Dendritic cell treated with granulocyte-macrophage colony-stimulating factor and Interleukin-4, amounts not matched to agents 40 ng/mL and 50 ng/mL, for 4 days (primary cell): ENCODE measurements at regions not wholly inside any gene's neighbourhood (a gene's known extent, or its start where the extent isn't known, plus 50 kb on each side); places are given as distances from the start of the nearest gene placed in this dataset.
"Not testable (repeated sequence)": the region's sequence is repeated elsewhere in the genome, so short reads cannot be mapped to it uniquely, and the experiment has no call there.

Experiments
- H3K27ac Mint-ChIP-seq: one replicate; pipeline ENCODE4 v1.8.0; 2022; ENCODE audit warnings: mild to moderate bottlenecking, mixed read lengths
- H3K27me3 Mint-ChIP-seq: one replicate; pipeline ENCODE4 v1.8.0; 2022; ENCODE audit warnings: mild to moderate bottlenecking, mixed read lengths
- H3K36me3 Mint-ChIP-seq: one replicate; pipeline ENCODE4 v1.8.0; 2022; ENCODE audit warnings: low read depth, mixed read lengths
- H3K4me1 Mint-ChIP-seq: one replicate; pipeline ENCODE4 v1.8.0; 2022; ENCODE audit warnings: low read depth, mixed read lengths
- H3K4me3 Mint-ChIP-seq: one replicate; pipeline ENCODE4 v1.8.0; 2022; ENCODE audit warnings: mild to moderate bottlenecking, moderate library complexity, mixed read lengths
- H3K9me3 Mint-ChIP-seq: one replicate; pipeline ENCODE4 v1.8.0; 2022; ENCODE audit warnings: mixed read lengths
- intact Hi-C: fragments of 100-400 bp; cut with micrococcal nuclease; formaldehyde crosslinking; loops from one replicate; pipeline ENCODE4 v1.15.0; 2022

DNA sequence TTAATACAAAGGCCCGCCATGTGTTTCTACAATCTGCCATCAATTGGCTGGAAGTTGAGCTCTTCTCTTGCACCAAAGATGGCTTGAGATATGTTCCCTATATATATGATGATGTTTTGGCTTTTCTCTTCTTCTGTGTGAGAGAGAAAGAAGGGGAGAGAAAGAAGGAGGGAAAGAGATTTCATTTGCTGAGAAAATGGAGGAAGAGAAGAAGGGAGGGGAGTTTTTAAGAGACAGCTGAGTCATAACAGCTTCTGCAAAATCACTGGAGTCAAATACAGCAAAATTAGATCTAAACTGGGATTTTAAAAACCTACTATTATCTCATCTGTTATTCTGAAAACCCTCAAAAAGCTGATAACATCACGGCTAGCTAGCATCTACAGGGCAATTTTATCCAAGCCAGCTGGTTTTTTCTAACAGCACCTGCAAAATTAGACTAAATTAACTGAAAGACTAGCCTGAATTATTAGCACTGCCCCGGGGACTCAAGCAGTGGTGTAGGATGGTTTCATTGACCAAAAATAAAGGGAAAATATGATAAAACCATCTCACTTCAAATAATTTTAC, 647.6 kb upstream of the ACTRT1 start:
- no peak overlapping the region for H3K4me3 Mint-ChIP-seq
- H3K9me3 Mint-ChIP-seq, result no peaks in the 10 kb centered on the region
- H3K4me1 Mint-ChIP-seq, result no peaks in the 10 kb centered on the region
- intact Hi-C loops, result no loop called here
- H3K36me3 Mint-ChIP-seq, result no peaks in the 10 kb centered on the region
- no peak overlapping the region for H3K27ac Mint-ChIP-seq
- H3K27me3 Mint-ChIP-seq, result no peaks in the 10 kb centered on the region

DNA sequence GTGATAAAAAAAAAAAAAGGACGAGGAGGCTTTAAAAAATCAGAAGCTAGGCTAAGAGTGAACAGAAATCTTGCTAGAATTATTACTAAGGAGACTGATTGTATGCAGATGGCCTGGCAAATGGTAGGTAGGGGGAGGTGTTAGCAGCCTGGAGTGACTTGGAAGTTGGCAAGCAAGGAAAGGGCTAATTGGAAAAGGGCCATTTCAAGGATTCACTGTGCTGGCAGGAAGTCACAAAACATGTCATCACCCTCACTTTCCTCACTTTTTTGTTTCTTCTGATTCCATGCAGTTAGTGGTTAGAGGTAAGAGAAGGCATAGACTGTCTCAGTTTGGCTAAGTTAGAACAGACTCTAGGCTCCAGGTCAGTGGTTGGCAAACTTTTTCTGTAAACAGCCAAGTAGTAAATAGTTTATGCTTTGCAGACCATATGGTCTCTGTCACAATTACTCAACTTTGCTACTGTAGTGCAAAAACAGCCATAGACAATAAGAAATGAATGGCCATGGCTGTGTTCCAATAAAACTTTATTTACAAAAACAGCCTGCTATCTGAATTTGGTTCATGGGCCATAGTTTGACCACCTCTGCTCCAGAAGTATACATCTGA, 646.5 kb upstream of the ACTRT1 start:
- no peak overlapping the region for H3K4me3 Mint-ChIP-seq
- no peaks in the 10 kb centered on the region for H3K27me3 Mint-ChIP-seq
- no peaks in the 10 kb centered on the region for H3K36me3 Mint-ChIP-seq
- H3K27ac Mint-ChIP-seq, result no peak overlapping the region
- intact Hi-C loops, result no loop called here
- no peaks in the 10 kb centered on the region for H3K9me3 Mint-ChIP-seq
- H3K4me1 Mint-ChIP-seq, result no peaks in the 10 kb centered on the region

DNA sequence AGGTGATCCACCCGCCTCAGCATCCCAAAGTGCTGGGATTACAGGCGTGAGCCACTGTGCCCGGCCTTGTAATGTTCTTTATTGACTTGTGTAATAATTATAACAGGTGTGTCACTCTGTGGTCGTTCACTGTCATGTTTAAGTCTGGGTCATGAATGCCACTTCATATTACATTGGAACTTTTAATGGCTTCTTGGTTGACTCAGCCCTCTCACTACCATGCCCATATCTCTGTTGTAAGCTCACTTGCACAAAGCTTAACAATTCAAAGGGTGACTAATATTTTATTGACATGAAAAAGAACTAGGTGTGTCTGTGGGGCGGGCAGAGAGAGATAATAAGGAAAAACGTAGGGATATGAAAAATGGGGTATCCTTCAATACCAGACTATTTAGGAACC, 639.7 kb upstream of the ACTRT1 start:
- H3K9me3 Mint-ChIP-seq, result no peaks in the 10 kb centered on the region
- intact Hi-C loops, result no loop called here
- H3K4me1 Mint-ChIP-seq, result no peaks in the 10 kb centered on the region
- no peaks in the 10 kb centered on the region for H3K27me3 Mint-ChIP-seq
- no peaks in the 10 kb centered on the region for H3K36me3 Mint-ChIP-seq
- no peak overlapping the region for H3K4me3 Mint-ChIP-seq
- no peak overlapping the region for H3K27ac Mint-ChIP-seq

DNA sequence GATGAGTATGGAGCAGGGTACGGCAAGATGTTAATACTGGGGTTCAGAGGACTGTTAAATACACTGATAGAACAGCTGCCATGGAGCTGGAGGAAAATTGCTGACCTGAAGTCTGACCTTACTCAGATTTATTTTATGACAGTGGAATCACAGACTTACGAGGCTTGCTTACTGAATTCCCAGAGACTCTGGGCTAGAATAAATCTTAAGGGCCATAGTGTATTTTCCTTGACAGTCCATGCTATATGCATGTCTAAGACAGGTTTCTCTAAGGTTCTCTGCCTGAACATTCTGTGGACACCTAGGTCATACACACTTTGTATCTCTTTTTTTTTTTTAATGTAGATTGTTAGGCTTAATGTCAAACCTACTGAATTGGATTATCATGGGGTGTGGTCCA, 633.2 kb upstream of the ACTRT1 start:
- no peaks in the 10 kb centered on the region for H3K27me3 Mint-ChIP-seq

DNA sequence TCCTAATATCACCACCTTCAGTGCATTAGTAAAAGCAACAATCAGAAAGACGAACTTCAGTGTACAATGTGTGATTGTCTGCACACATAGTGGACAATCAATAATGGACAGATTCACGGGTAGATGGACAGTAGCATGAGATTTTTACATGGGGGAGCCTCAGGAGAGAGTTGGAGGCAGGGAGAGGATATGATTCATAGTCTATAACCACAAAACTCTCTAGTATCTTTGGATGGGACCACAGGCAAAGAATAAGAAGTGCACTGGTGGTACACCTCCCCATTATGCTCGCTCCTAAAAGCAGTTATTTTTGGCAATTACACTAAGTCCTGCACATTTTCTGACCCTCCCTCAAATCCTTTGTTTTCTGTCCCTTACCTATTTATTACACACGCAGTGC, 624.4 kb upstream of the ACTRT1 start:
- H3K36me3 Mint-ChIP-seq, result no peaks in the 10 kb centered on the region
- H3K27me3 Mint-ChIP-seq, result no peaks in the 10 kb centered on the region
- peaks cover 8% of the 10 kb centered on the region for H3K9me3 Mint-ChIP-seq
- H3K4me3 Mint-ChIP-seq, result no peak overlapping the region
- no peaks in the 10 kb centered on the region for H3K4me1 Mint-ChIP-seq
- intact Hi-C loops, result no loop called here
- no peak overlapping the region for H3K27ac Mint-ChIP-seq

More for the DNA sequence above, 633.2 kb upstream of the ACTRT1 start:
- H3K27ac Mint-ChIP-seq, result no peak overlapping the region
- no peak overlapping the region for H3K4me3 Mint-ChIP-seq
- H3K4me1 Mint-ChIP-seq, result no peaks in the 10 kb centered on the region
- no peaks in the 10 kb centered on the region for H3K9me3 Mint-ChIP-seq
- intact Hi-C loops, result no loop called here
- H3K36me3 Mint-ChIP-seq, result no peaks in the 10 kb centered on the region

DNA sequence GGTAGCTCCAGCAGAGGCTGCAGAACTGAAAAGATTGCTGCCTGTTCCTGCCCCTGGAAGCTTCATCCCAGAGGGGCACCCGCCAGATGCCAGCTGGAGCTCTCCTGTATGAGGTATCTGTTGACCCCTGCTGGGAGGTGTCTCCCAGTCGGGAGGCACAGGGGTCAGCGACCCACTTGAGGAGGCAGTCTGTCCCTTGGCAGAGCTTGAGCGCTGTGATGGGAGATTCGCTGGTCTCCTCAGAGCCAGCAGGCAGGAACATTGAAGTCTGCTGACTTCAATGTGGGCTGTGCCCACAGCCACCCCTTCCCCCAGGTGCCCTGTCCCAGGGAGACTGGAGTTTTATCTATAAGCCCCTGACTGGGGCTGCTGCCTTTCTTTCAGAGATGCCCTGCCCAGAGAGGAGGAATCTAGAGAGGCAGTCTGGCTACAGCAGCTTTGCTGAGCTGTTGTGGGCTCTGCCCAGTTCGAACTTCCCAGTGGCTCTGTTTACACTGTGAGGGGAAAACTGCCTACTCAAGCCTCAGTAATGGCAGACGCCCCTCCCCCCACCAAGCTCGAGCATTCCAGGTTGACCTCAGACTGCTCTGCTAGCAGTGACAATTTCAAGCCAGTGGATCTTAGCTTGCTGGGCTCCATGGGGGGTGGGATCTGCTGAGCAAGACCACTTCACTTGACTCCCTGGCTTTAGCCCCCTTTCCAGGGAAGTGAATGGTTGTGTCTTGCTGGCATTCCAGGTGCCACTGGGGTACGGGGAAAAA, 622.3 kb upstream of the ACTRT1 start:
- H3K27ac Mint-ChIP-seq, H3K4me1 Mint-ChIP-seq, H3K27me3 Mint-ChIP-seq, H3K36me3 Mint-ChIP-seq, H3K9me3 Mint-ChIP-seq, H3K4me3 Mint-ChIP-seq, intact Hi-C loops: not testable (repeated sequence)

DNA sequence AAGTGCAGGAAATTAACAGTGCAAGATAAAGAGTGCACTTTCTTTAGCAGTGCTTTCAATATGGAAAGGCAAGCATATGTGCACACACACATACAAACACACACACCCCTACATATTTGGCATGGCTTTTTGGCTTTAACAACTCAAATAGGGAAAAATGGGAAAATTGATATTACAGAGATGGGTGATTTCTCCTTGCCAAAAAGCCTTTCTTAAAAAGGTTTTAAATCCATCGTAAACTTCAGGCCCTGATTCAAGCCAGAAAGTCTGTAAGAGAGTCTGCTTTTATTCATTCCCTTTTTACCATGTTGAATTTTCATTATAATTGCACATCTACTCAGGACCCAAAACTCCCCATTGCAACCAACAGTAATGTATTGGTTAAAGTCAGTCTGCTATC, 612.0 kb upstream of the ACTRT1 start:
- Mint-ChIP-seq H3K4me3 (no peak overlapping the region), H3K9me3 (peaks cover 8% of the 10 kb centered on the region), H3K27me3 (no peaks in the 10 kb centered on the region), H3K27ac (no peak overlapping the region), H3K36me3 (no peaks in the 10 kb centered on the region), H3K4me1 (no peaks in the 10 kb centered on the region)
- intact Hi-C loops, result no loop called here

DNA sequence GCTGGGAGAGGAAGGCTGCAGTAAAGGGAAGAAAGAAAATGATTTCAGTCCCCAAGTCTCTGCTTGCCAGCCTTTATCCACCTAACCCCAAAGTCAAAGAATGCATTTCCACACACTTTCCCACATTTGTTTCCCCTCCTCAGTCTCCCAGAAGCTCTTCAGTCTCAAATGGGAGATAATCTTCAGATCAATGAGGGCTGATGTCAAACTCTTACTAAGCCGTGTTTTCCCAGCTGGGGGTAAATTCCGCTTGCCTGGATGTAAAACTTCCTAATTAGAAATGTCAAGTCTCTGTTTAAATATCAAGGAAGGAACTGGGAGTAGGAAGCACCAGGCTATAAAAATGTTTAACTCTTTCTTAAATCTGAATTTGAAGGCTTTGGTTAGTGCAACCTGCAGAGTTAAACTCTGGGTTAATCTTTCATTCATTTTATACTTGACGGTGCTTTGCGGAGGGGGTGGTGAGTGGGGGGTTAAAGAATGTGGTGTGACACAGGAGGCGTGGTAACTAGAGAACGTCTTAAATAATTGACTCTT, 601.4 kb upstream of the ACTRT1 start:
- Mint-ChIP-seq H3K4me3 (no peak overlapping the region), H3K36me3 (no peaks in the 10 kb centered on the region), H3K4me1 (no peaks in the 10 kb centered on the region), H3K27me3 (no peaks in the 10 kb centered on the region), H3K9me3 (peaks cover 13% of the 10 kb centered on the region), H3K27ac (no peak overlapping the region)
- intact Hi-C loops, result no loop called here

DNA sequence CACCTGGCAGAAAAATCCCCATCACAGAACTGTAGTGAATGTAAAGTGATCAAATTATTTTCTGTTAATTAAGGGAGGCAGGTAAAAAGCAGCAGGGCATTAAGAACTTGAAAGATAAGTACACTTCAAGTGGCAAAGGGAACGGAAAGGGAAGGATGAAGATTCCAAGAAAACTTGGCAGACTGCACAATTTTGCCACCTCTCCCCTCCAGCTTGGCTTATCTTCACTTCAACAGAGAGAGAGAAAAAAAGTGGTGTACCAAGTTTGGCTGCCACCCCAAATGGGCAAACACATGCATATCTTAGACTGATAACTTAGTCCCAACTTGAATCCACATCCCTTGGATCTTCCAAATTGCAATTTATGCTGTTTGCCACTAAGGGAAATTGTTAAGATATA, 598.1 kb upstream of the ACTRT1 start:
- H3K27me3 Mint-ChIP-seq, result no peaks in the 10 kb centered on the region
- no peak overlapping the region for H3K4me3 Mint-ChIP-seq
- no peaks in the 10 kb centered on the region for H3K4me1 Mint-ChIP-seq
- intact Hi-C loops, result no loop called here
- H3K36me3 Mint-ChIP-seq, result no peaks in the 10 kb centered on the region
- H3K9me3 Mint-ChIP-seq, result no peaks in the 10 kb centered on the region
- no peak overlapping the region for H3K27ac Mint-ChIP-seq

DNA sequence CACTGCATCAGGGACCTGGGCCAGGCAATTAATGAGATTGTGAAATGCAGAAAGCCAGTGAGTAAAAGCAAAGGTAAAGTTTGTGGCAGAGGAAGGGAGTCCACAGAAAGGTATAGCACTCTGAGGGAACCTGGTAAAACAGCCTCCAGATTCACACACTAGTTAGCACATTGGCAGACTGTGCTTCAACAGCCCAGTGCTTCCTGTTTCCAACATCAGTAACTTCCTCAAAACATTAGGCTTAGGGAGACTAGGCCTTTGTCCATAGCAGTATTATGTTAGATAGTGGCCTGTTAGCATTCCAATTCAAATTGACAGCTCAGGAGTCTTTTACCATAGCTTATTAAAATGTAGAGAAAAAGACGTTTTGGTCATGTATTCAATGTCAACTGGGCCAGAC, 582.6 kb upstream of the ACTRT1 start:
- intact Hi-C loops, result no loop called here
- Mint-ChIP-seq H3K9me3 (no peaks in the 10 kb centered on the region), H3K4me1 (no peaks in the 10 kb centered on the region), H3K27ac (no peak overlapping the region), H3K36me3 (no peaks in the 10 kb centered on the region), H3K4me3 (no peak overlapping the region), H3K27me3 (no peaks in the 10 kb centered on the region)

DNA sequence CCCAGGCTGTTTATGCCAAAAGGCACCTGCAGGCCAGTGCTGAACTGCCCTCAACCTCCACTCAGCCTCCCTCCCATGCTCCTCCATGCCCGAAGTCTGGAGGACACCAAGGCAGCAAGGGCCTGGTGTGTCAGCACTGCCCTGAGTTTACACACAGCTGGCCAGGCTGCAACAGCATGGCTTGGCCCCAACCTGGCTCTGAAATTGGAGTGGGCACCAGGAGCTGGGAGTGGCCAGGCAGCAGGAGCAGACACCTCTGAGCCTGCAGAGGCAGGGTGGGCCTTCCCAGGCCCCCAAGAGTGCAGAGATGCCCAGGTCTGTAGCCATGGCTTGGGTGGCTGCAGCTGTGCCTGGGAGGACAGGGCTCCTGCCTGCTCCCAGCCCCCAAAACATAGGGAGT, 571.2 kb upstream of the ACTRT1 start:
- Mint-ChIP-seq H3K27ac (no peak overlapping the region), H3K4me1 (no peaks in the 10 kb centered on the region), H3K36me3 (no peaks in the 10 kb centered on the region), H3K4me3 (no peak overlapping the region), H3K27me3 (no peaks in the 10 kb centered on the region), H3K9me3 (no peaks in the 10 kb centered on the region)
- intact Hi-C loops, result no loop called here

DNA sequence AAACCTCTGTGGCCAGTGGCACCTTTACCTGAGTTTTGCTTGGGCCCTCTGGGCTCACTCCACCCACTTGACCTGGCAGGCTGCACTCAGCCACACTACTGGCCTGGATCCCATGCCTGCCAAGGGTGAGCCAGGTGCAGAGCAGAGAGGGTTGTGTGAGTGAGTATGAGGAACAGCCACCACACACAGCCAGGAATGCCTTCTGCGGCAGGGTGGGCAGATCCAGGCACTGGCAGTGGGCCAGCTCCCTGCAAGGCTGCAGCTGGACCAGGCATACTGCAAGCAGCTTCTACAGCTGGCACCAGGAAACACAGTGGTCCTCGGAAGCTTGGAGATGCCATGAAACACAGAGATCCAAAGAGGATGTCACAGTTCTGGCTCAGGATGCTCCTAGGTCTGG, 570.1 kb upstream of the ACTRT1 start:
- Mint-ChIP-seq H3K9me3 (no peaks in the 10 kb centered on the region), H3K27ac (no peak overlapping the region), H3K4me3 (no peak overlapping the region), H3K4me1 (no peaks in the 10 kb centered on the region), H3K27me3 (no peaks in the 10 kb centered on the region), H3K36me3 (no peaks in the 10 kb centered on the region)
- intact Hi-C loops, result no loop called here

DNA sequence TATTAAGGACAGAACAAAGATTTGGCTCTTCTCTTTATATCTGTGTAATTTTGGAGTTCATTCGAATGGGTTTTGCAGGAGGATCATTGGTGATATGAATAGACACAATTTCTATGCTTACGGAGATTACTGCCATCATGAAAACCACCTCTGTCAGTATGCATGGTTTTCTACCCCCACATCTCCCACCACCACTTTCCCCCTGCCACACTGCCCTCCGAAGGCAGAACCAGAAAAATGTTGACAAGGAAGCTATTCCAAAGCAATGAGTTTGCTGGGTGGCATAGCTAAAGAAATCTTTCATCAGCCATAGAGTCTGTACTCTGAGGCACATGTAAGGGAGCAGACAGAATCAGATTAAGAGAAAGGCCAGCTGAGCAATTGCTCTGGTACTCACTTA, 567.3 kb upstream of the ACTRT1 start:
- no peak overlapping the region for H3K4me3 Mint-ChIP-seq
- H3K9me3 Mint-ChIP-seq, result no peaks in the 10 kb centered on the region
- H3K27me3 Mint-ChIP-seq, result no peaks in the 10 kb centered on the region
- no peaks in the 10 kb centered on the region for H3K4me1 Mint-ChIP-seq
- intact Hi-C loops, result no loop called here
- no peak overlapping the region for H3K27ac Mint-ChIP-seq
- H3K36me3 Mint-ChIP-seq, result no peaks in the 10 kb centered on the region

DNA sequence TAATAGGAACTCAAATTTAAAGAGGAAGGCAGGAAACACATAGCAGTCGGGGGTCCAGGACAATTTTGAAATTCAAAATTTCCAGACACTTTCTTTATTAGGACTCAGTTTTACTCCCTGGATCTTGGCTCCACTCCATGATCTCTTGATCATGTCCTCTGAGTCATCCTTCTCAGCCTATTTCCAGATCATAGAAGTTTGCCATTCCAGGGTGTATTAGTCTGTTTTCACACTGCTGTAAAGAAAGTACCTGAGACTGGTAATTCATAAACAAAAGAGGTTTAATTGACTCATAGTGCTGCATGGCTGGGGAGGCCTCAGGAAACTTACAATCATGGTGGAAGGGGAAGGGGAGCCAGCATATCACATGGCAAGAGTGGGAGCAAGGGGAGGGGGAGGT, 564.7 kb upstream of the ACTRT1 start:
- Mint-ChIP-seq H3K36me3 (no peaks in the 10 kb centered on the region), H3K4me1 (no peaks in the 10 kb centered on the region), H3K27ac (no peak overlapping the region), H3K4me3 (no peak overlapping the region), H3K27me3 (no peaks in the 10 kb centered on the region), H3K9me3 (no peaks in the 10 kb centered on the region)
- intact Hi-C loops, result no loop called here
